ENCODE measurements at regions not wholly inside any gene's neighbourhood (a gene's known extent, or its start where the extent isn't known, plus 50 kb on each side); places are given as distances from the start of the nearest gene placed in this dataset.
A peak's percentile ranks its signal among the peaks of the same experiment; 100 is the strongest.

DNA sequence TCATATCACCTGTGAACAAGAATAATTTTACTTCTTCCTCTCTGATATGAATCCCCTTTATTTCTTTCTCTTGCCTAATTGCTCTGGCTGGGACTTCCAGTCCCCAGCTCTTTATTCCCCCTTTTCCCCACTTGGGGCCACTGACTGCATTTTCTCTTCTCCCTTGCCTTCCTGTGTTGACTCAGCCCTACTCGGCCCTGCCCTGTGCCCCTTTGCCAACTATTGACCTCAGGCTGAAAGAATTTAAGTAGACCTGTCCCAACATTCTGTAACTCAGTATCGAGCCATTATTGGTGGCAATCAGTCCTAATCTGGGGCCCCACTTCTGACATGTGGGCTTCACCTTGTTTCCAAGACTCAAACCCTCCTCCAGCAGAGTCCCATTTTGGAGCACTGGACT lies 60.6 kb upstream of the STUM start:
- TF ChIP-seq ZNF184 (tag by site-specific recombination; IDR thresholded peaks at IDR 0.05) (no peak), ZNF214 (tag by site-specific recombination; IDR thresholded peaks at IDR 0.05; ENCODE audit: borderline replicate concordance) (no peak), SP7 (tag by site-specific recombination; IDR thresholded peaks at IDR 0.05) (no peak), BCL11A (tag by site-specific recombination; IDR thresholded peaks at IDR 0.05; ENCODE audit: low read depth) (no peak), ZNF76 (tag by site-specific recombination; IDR thresholded peaks at IDR 0.05; ENCODE audit: borderline replicate concordance, low read depth) (no peak), ZNF24 (tag by site-specific recombination; IDR thresholded peaks at IDR 0.05) (no peak), ZEB2 (tag by site-specific recombination; IDR thresholded peaks at IDR 0.05) (no peak)
- TF ChIP-seq, protein P1, sequence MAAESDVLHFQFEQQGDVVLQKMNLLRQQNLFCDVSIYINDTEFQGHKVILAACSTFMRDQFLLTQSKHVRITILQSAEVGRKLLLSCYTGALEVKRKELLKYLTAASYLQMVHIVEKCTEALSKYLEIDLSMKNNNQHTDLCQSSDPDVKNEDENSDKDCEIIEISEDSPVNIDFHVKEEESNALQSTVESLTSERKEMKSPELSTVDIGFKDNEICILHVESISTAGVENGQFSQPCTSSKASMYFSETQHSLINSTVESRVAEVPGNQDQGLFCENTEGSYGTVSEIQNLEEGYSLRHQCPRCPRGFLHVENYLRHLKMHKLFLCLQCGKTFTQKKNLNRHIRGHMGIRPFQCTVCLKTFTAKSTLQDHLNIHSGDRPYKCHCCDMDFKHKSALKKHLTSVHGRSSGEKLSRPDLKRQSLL (tag by site-specific recombination; IDR thresholded peaks at IDR 0.05): no peak
- 0 out of 2 replicates have a peak, but pooled peaks cover 3% of the 10 kb centered on the region for H3K4me1 ChIP-seq (ENCODE audit: control insufficient read depth, insufficient read depth, low read length)
- POLR2A ChIA-PET: no interaction called here
- H3K9me3 ChIP-seq (ENCODE audit: control insufficient read depth, insufficient read depth, low read depth, low read length): no peaks in the 10 kb centered on the region
- H3K27ac ChIP-seq (ENCODE audit: extremely low read depth, low read depth, low read length): no peak overlapping the region
- H3K36me3 ChIP-seq (ENCODE audit: control insufficient read depth in 2 of 2, insufficient read depth in 1 of 2, low read length in 2 of 2): no peaks in the 10 kb centered on the region
- H3K4me3 ChIP-seq (ENCODE audit: low read depth, low read length): no peak overlapping the region
- CTCF ChIA-PET: interaction anchor here (0.6 to 0.7 kb wide), 2 partner anchors 34 to 939 kb away, joined by 3 to 4 read pairs; no protein-coding TSS in a partner anchor

DNA sequence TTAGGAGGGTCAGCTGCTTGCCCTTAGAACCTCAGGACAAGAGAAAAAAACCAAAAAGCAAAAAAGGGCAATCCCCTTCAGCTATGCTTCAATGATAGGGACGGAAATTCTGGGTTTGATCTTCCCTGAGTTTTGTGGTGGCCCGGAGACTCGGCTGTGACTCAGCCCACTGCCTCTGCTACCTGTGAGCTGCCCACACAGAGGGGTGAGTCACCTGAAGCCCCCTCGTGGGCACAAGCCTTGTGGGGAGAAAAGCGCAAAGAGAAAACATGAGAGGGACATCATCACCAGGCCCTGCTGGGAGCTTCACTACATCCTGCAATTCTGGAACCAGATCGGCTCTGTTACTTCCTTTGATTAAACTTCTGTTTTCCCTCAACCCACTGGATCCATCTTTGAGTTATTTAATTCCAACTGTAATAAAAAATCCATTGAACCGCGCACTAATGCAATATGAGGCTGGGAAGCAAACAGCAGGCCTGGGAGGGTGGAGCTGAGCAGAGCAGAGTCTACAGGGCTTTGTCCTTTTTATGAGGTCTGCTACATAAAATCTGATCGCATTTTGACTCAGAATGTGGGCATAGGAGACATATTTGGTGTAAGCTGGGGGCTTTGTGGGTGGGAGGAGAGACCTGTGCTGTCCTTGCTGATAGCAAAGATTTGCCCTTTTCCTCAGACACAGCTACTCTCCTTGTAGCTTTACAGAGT lies 58.7 kb upstream of the STUM start:
- TF ChIP-seq ZFHX2 (tag by site-specific recombination; conservative IDR thresholded peaks at IDR 0.05): 0 out of 2 replicates have a peak, but pooled peaks have one; percentile 37
- no peak for TF ChIP-seq ZNF202 (tag by site-specific recombination; IDR thresholded peaks at IDR 0.05; ENCODE audit: borderline replicate concordance)
- no peak for TF ChIP-seq KLF9 (tag by site-specific recombination; IDR thresholded peaks at IDR 0.05; ENCODE audit: low read depth)
- H3K4me1 ChIP-seq (ENCODE audit: control insufficient read depth, insufficient read depth, low read length): 0 out of 2 replicates have a peak, but pooled peaks cover 3% of the 10 kb centered on the region
- H3K4me3 ChIP-seq (ENCODE audit: low read depth, low read length): no peak overlapping the region
- no peaks in the 10 kb centered on the region for H3K36me3 ChIP-seq (ENCODE audit: control insufficient read depth in 2 of 2, insufficient read depth in 1 of 2, low read length in 2 of 2)
- ChIA-PET POLR2A (interaction anchor here (0.8 kb wide), 1 partner anchor 12 kb away, joined by 3 read pairs; no protein-coding TSS in a partner anchor), CTCF (interaction anchor here (0.6 to 1.2 kb wide), 3 partner anchors 9 to 65 kb away, joined by 3 read pairs; no protein-coding TSS in a partner anchor)
- no peak overlapping the region for H3K27ac ChIP-seq (ENCODE audit: extremely low read depth, low read depth, low read length)
- no peaks in the 10 kb centered on the region for H3K9me3 ChIP-seq (ENCODE audit: control insufficient read depth, insufficient read depth, low read depth, low read length)

DNA sequence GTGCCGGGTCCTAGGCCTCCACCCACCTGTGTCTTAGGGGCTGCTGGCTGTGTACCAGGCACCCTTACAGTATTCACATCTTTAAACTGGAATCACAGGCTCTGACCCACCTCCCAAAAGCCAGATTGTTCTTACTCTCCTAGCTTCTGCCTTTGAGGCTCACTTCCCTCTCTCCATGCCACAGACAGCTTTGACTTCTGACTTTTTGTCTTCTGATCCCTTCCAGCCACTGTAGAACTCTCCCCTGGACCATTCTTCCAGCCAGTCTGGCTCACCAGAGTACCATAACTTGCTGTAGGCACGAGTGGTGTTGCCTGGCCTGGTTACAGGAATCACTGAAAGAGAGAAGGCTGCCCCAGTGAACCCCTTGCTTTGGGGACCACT lies 58.1 kb upstream of the STUM start:
- 0 out of 2 replicates have a peak, but pooled peaks cover 3% of the 10 kb centered on the region for H3K4me1 ChIP-seq (ENCODE audit: control insufficient read depth, insufficient read depth, low read length)
- no peak overlapping the region for H3K4me3 ChIP-seq (ENCODE audit: low read depth, low read length)
- no peaks in the 10 kb centered on the region for H3K36me3 ChIP-seq (ENCODE audit: control insufficient read depth in 2 of 2, insufficient read depth in 1 of 2, low read length in 2 of 2)
- H3K9me3 ChIP-seq (ENCODE audit: control insufficient read depth, insufficient read depth, low read depth, low read length): no peaks in the 10 kb centered on the region
- TF ChIP-seq ZNF112 (tag by site-specific recombination; IDR thresholded peaks at IDR 0.05): no peak
- TF ChIP-seq ZEB2 (tag by site-specific recombination; IDR thresholded peaks at IDR 0.05): no peak
- no peak for TF ChIP-seq ZNF473 (tag by site-specific recombination; IDR thresholded peaks at IDR 0.05)
- TF ChIP-seq, protein P2, sequence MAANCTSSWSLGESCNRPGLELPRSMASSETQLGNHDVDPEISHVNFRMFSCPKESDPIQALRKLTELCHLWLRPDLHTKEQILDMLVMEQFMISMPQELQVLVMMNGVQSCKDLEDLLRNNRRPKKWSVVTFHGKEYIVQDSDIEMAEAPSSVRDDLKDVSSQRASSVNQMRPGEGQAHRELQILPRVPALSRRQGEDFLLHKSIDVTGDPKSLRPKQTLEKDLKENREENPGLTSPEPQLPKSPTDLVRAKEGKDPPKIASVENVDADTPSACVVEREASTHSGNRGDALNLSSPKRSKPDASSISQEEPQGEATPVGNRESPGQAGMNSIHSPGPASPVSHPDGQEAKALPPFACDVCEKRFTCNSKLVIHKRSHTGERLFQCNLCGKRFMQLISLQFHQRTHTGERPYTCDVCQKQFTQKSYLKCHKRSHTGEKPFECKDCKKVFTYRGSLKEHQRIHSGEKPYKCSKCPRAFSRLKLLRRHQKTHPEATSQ (tag by site-specific recombination; IDR thresholded peaks at IDR 0.05): no peak
- TF ChIP-seq, protein P3, sequence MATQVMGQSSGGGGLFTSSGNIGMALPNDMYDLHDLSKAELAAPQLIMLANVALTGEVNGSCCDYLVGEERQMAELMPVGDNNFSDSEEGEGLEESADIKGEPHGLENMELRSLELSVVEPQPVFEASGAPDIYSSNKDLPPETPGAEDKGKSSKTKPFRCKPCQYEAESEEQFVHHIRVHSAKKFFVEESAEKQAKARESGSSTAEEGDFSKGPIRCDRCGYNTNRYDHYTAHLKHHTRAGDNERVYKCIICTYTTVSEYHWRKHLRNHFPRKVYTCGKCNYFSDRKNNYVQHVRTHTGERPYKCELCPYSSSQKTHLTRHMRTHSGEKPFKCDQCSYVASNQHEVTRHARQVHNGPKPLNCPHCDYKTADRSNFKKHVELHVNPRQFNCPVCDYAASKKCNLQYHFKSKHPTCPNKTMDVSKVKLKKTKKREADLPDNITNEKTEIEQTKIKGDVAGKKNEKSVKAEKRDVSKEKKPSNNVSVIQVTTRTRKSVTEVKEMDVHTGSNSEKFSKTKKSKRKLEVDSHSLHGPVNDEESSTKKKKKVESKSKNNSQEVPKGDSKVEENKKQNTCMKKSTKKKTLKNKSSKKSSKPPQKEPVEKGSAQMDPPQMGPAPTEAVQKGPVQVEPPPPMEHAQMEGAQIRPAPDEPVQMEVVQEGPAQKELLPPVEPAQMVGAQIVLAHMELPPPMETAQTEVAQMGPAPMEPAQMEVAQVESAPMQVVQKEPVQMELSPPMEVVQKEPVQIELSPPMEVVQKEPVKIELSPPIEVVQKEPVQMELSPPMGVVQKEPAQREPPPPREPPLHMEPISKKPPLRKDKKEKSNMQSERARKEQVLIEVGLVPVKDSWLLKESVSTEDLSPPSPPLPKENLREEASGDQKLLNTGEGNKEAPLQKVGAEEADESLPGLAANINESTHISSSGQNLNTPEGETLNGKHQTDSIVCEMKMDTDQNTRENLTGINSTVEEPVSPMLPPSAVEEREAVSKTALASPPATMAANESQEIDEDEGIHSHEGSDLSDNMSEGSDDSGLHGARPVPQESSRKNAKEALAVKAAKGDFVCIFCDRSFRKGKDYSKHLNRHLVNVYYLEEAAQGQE (tag by site-specific recombination; IDR thresholded peaks at IDR 0.05): no peak
- TF ChIP-seq ZNF202 (tag by site-specific recombination; IDR thresholded peaks at IDR 0.05; ENCODE audit: borderline replicate concordance): no peak
- POLR2A ChIA-PET: interaction anchor here (0.8 kb wide), 1 partner anchor 12 kb away, joined by 3 read pairs; no protein-coding TSS in a partner anchor
- no peak overlapping the region for H3K27ac ChIP-seq (ENCODE audit: extremely low read depth, low read depth, low read length)
- CTCF ChIA-PET: interaction anchor here (0.6 to 1.2 kb wide), 4 partner anchors 10 to 65 kb away, joined by 3 read pairs; no protein-coding TSS in a partner anchor
